ENCODE measurements at regions not wholly inside any gene's neighbourhood (a gene's known extent, or its start where the extent isn't known, plus 50 kb on each side); places are given as distances from the start of the nearest gene placed in this dataset.

- DNase-seq (ENCODE audit: low read depth): no peak
Measured at GRCh38 chr4:74848774-74849173, 54.5 kb upstream of the BTC start.

DNA sequence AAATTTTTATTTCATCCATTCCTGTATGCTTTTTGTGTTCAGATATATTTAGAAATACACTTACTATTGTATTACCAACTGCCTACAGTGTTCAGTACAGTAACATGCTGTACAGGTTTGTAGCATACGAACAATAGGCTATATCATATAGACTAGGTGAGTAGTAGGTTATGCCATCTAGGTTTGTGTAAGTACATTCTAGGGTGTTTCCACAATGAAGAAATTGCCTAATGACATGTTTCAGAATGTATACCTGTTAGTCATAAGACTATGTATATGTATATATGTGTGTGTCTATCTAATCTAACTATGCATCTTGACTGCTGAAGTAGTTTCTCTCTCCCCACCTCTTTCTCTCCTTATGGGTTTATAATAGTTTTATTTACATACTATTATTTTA lies 51.5 kb upstream of the BTC start:
- TF ChIP-seq, protein P1, sequence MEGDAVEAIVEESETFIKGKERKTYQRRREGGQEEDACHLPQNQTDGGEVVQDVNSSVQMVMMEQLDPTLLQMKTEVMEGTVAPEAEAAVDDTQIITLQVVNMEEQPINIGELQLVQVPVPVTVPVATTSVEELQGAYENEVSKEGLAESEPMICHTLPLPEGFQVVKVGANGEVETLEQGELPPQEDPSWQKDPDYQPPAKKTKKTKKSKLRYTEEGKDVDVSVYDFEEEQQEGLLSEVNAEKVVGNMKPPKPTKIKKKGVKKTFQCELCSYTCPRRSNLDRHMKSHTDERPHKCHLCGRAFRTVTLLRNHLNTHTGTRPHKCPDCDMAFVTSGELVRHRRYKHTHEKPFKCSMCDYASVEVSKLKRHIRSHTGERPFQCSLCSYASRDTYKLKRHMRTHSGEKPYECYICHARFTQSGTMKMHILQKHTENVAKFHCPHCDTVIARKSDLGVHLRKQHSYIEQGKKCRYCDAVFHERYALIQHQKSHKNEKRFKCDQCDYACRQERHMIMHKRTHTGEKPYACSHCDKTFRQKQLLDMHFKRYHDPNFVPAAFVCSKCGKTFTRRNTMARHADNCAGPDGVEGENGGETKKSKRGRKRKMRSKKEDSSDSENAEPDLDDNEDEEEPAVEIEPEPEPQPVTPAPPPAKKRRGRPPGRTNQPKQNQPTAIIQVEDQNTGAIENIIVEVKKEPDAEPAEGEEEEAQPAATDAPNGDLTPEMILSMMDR (conservative IDR thresholded peaks at IDR 0.05; ENCODE audit: low read length): no peak

More at GRCh38 chr4:74848774-74849173, 54.5 kb upstream of the BTC start:
- no peak overlapping the region for H3K4me3 ChIP-seq (ENCODE audit: low read length)
- TF ChIP-seq, protein P1 (conservative IDR thresholded peaks at IDR 0.05; ENCODE audit: low read length): no peak

More for the DNA sequence above, 51.5 kb upstream of the BTC start:
- H3K4me3 ChIP-seq (ENCODE audit: low read length): no peak overlapping the region
- no peak for DNase-seq (ENCODE audit: low read depth)
